ENCODE measurements at regions not wholly inside any gene's neighbourhood (a gene's known extent, or its start where the extent isn't known, plus 50 kb on each side); places are given as distances from the start of the nearest gene placed in this dataset.
"Not testable (repeated sequence)": the region's sequence is repeated elsewhere in the genome, so short reads cannot be mapped to it uniquely, and the experiment has no call there.

- H3K36me3 ChIP-seq (ENCODE audit: control insufficient read depth, insufficient read depth, low read length); H3K27me3 ChIP-seq (ENCODE audit: insufficient read depth, low read length, poor library complexity); H2BK120ac ChIP-seq (ENCODE audit: low read depth, low read length); H2AK5ac ChIP-seq (ENCODE audit: low read length); H3K79me2 ChIP-seq (ENCODE audit: control insufficient read depth, insufficient read depth, low read length); H3K4me1 ChIP-seq (ENCODE audit: control insufficient read depth, low read depth, low read length); H3K4me2 ChIP-seq (ENCODE audit: low read length); H3K79me1 ChIP-seq (ENCODE audit: low read length); H3K9ac ChIP-seq (ENCODE audit: low read length); H3K4me3 ChIP-seq (ENCODE audit: low read length); H3K4ac ChIP-seq (ENCODE audit: low read depth, low read length); H2BK5ac ChIP-seq (ENCODE audit: low read length); H3K56ac ChIP-seq (ENCODE audit: low read length); H3K27ac ChIP-seq (ENCODE audit: low read depth, low read length); H3K23ac ChIP-seq (ENCODE audit: low read length); H4K5ac ChIP-seq (ENCODE audit: low read length); H4K8ac ChIP-seq (ENCODE audit: low read depth, low read length); H3K18ac ChIP-seq (ENCODE audit: low read length); DNase-seq; H2BK15ac ChIP-seq (replicated peaks; ENCODE audit: low read depth): not testable (repeated sequence)
- WGBS (ENCODE audit: extremely low coverage, insufficient coverage, low lambda C conversion rate), result no CpG with 5 or more reads among the region's 16 CpGs
These were observed 387.3 kb downstream of the CNTNAP3B start for GRCh38 chr9:41741897-41742296.

- not testable (repeated sequence) for H4K5ac ChIP-seq (ENCODE audit: low read length); H3K23ac ChIP-seq (ENCODE audit: low read length); H2BK5ac ChIP-seq (ENCODE audit: low read length); H2BK15ac ChIP-seq (replicated peaks; ENCODE audit: low read depth); H3K4ac ChIP-seq (ENCODE audit: low read depth, low read length); H3K4me2 ChIP-seq (ENCODE audit: low read length); DNase-seq; H2BK120ac ChIP-seq (ENCODE audit: low read depth, low read length); H3K79me1 ChIP-seq (ENCODE audit: low read length); H3K4me3 ChIP-seq (ENCODE audit: low read length); H3K36me3 ChIP-seq (ENCODE audit: control insufficient read depth, insufficient read depth, low read length); H3K79me2 ChIP-seq (ENCODE audit: control insufficient read depth, insufficient read depth, low read length); H4K8ac ChIP-seq (ENCODE audit: low read depth, low read length); H3K27ac ChIP-seq (ENCODE audit: low read depth, low read length); H3K56ac ChIP-seq (ENCODE audit: low read length); H3K18ac ChIP-seq (ENCODE audit: low read length); H3K9ac ChIP-seq (ENCODE audit: low read length); H3K4me1 ChIP-seq (ENCODE audit: control insufficient read depth, low read depth, low read length); H3K27me3 ChIP-seq (ENCODE audit: insufficient read depth, low read length, poor library complexity); H2AK5ac ChIP-seq (ENCODE audit: low read length)
- whole genome bisulfite sequencing (ENCODE audit: extremely low coverage, insufficient coverage, low lambda C conversion rate), result no CpG with 5 or more reads among the region's 5 CpGs
These were observed 388.1 kb downstream of the CNTNAP3B start for GRCh38 chr9:41741173-41741572.

- not testable (repeated sequence) for H3K23ac ChIP-seq (ENCODE audit: low read length); H3K4me2 ChIP-seq (ENCODE audit: low read length); H3K4me1 ChIP-seq (ENCODE audit: control insufficient read depth, low read depth, low read length); H3K56ac ChIP-seq (ENCODE audit: low read length); H2BK120ac ChIP-seq (ENCODE audit: low read depth, low read length); H2BK15ac ChIP-seq (replicated peaks; ENCODE audit: low read depth); H3K18ac ChIP-seq (ENCODE audit: low read length); H3K4ac ChIP-seq (ENCODE audit: low read depth, low read length); H3K27ac ChIP-seq (ENCODE audit: low read depth, low read length); H3K79me1 ChIP-seq (ENCODE audit: low read length); H4K8ac ChIP-seq (ENCODE audit: low read depth, low read length); DNase-seq; H3K4me3 ChIP-seq (ENCODE audit: low read length); H3K9ac ChIP-seq (ENCODE audit: low read length); H2BK5ac ChIP-seq (ENCODE audit: low read length); H4K5ac ChIP-seq (ENCODE audit: low read length); H3K27me3 ChIP-seq (ENCODE audit: insufficient read depth, low read length, poor library complexity); H2AK5ac ChIP-seq (ENCODE audit: low read length); H3K36me3 ChIP-seq (ENCODE audit: control insufficient read depth, insufficient read depth, low read length); H3K79me2 ChIP-seq (ENCODE audit: control insufficient read depth, insufficient read depth, low read length)
- WGBS (ENCODE audit: extremely low coverage, insufficient coverage, low lambda C conversion rate), result no CpG with 5 or more reads among the region's 5 CpGs
These were observed 390.5 kb downstream of the CNTNAP3B start for GRCh38 chr9:41738681-41739080.

GRCh38 chr9:41699190-41699589 lies 430.0 kb downstream of the CNTNAP3B start:
- not testable (repeated sequence) for H2BK15ac ChIP-seq (replicated peaks; ENCODE audit: low read depth); H3K9ac ChIP-seq (ENCODE audit: low read length); H4K8ac ChIP-seq (ENCODE audit: low read depth, low read length); H2AK5ac ChIP-seq (ENCODE audit: low read length); H3K4me2 ChIP-seq (ENCODE audit: low read length); H3K23ac ChIP-seq (ENCODE audit: low read length); H2BK120ac ChIP-seq (ENCODE audit: low read depth, low read length); H3K4me1 ChIP-seq (ENCODE audit: control insufficient read depth, low read depth, low read length); H4K5ac ChIP-seq (ENCODE audit: low read length); H3K79me1 ChIP-seq (ENCODE audit: low read length); H3K27me3 ChIP-seq (ENCODE audit: insufficient read depth, low read length, poor library complexity); H3K56ac ChIP-seq (ENCODE audit: low read length); H3K4me3 ChIP-seq (ENCODE audit: low read length); H3K18ac ChIP-seq (ENCODE audit: low read length); H3K36me3 ChIP-seq (ENCODE audit: control insufficient read depth, insufficient read depth, low read length); H3K27ac ChIP-seq (ENCODE audit: low read depth, low read length); H3K4ac ChIP-seq (ENCODE audit: low read depth, low read length); H3K79me2 ChIP-seq (ENCODE audit: control insufficient read depth, insufficient read depth, low read length); H2BK5ac ChIP-seq (ENCODE audit: low read length); DNase-seq
- whole genome bisulfite sequencing (ENCODE audit: extremely low coverage, insufficient coverage, low lambda C conversion rate), result no CpG with 5 or more reads among the region's 13 CpGs

GRCh38 chr9:41697080-41697479 lies 432.1 kb downstream of the CNTNAP3B start:
- not testable (repeated sequence) for H3K27me3 ChIP-seq (ENCODE audit: insufficient read depth, low read length, poor library complexity); H3K23ac ChIP-seq (ENCODE audit: low read length); H3K4me1 ChIP-seq (ENCODE audit: control insufficient read depth, low read depth, low read length); H3K18ac ChIP-seq (ENCODE audit: low read length); H3K27ac ChIP-seq (ENCODE audit: low read depth, low read length); H3K79me2 ChIP-seq (ENCODE audit: control insufficient read depth, insufficient read depth, low read length); H4K8ac ChIP-seq (ENCODE audit: low read depth, low read length); H2BK15ac ChIP-seq (replicated peaks; ENCODE audit: low read depth); H3K79me1 ChIP-seq (ENCODE audit: low read length); H3K56ac ChIP-seq (ENCODE audit: low read length); H3K9ac ChIP-seq (ENCODE audit: low read length); H2BK120ac ChIP-seq (ENCODE audit: low read depth, low read length); H3K4ac ChIP-seq (ENCODE audit: low read depth, low read length); H3K4me3 ChIP-seq (ENCODE audit: low read length); H2AK5ac ChIP-seq (ENCODE audit: low read length); H3K4me2 ChIP-seq (ENCODE audit: low read length); H4K5ac ChIP-seq (ENCODE audit: low read length); H2BK5ac ChIP-seq (ENCODE audit: low read length); H3K36me3 ChIP-seq (ENCODE audit: control insufficient read depth, insufficient read depth, low read length); DNase-seq
- WGBS (ENCODE audit: extremely low coverage, insufficient coverage, low lambda C conversion rate), result no CpG with 5 or more reads among the region's 4 CpGs

GRCh38 chr9:41679312-41679711 lies 449.9 kb downstream of the CNTNAP3B start:
- not testable (repeated sequence) for H2BK15ac ChIP-seq (replicated peaks; ENCODE audit: low read depth); H3K27me3 ChIP-seq (ENCODE audit: insufficient read depth, low read length, poor library complexity); H3K4me2 ChIP-seq (ENCODE audit: low read length); H2AK5ac ChIP-seq (ENCODE audit: low read length); H3K27ac ChIP-seq (ENCODE audit: low read depth, low read length); H4K5ac ChIP-seq (ENCODE audit: low read length); H3K18ac ChIP-seq (ENCODE audit: low read length); H3K79me2 ChIP-seq (ENCODE audit: control insufficient read depth, insufficient read depth, low read length); H3K4ac ChIP-seq (ENCODE audit: low read depth, low read length); H2BK5ac ChIP-seq (ENCODE audit: low read length); H2BK120ac ChIP-seq (ENCODE audit: low read depth, low read length); H3K9ac ChIP-seq (ENCODE audit: low read length); H4K8ac ChIP-seq (ENCODE audit: low read depth, low read length); H3K36me3 ChIP-seq (ENCODE audit: control insufficient read depth, insufficient read depth, low read length); DNase-seq; H3K23ac ChIP-seq (ENCODE audit: low read length); H3K4me1 ChIP-seq (ENCODE audit: control insufficient read depth, low read depth, low read length); H3K79me1 ChIP-seq (ENCODE audit: low read length); H3K4me3 ChIP-seq (ENCODE audit: low read length); H3K56ac ChIP-seq (ENCODE audit: low read length)
- WGBS (ENCODE audit: extremely low coverage, insufficient coverage, low lambda C conversion rate), result no CpG with 5 or more reads among the region's 23 CpGs
